ENCODE measurements at regions not wholly inside any gene's neighbourhood (a gene's known extent, or its start where the extent isn't known, plus 50 kb on each side); places are given as distances from the start of the nearest gene placed in this dataset.

DNA sequence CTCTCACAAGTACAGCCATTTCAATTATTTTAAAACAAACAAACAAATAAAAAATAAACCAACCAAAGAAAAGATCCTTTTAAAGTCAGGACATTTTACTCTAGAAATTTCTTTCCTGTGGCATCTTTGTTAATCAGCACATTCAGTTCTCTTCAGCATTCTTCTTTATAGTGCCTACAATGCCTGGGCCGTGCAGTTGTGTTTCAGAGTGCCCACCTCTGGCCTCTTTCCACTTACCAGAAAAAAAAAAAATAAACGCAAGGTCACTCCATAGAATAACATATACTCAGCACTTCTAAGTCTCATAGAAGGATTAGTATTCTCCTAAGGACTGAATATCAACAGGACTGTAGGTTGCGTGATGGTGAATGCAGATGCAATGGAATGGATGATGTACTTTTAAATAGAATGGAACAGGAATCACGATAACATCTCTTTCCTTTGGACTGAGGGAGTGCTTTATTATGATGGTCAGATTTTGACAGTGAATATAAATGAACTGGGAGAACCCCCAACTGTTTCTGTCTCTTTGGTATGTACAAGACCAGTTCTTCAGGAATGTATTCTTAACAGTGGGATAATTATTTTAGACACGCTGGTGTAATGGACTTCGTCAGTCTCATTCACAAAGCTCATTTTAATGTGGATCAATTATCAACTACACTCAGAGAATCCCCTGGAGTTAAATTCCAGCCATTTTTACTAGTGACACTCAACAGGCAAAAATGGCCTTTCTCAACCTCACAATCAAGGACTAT lies 125.0 kb upstream of the NBEA start:
- DNase-seq (ENCODE audit: low spot score), result no peak

DNA sequence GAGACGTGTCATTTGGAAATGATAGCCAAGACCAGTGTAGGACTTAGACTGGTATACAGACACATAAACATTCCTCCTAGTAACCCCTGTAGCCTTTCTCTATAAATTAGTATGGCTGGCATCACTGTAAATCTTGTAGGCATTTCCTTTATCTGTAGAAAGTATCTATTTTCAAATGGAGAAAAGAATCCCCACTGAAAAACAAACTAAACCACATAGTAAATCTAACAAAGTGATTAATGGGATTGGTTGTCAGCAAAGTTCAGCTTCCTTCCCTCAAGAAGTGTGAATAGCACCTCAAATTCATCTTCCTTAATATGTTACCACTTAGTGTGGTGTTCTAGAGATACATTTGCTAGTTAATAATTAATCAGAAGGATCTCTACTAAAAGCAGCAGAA lies 119.4 kb upstream of the NBEA start:
- no peak for DNase-seq (ENCODE audit: low spot score)

DNA sequence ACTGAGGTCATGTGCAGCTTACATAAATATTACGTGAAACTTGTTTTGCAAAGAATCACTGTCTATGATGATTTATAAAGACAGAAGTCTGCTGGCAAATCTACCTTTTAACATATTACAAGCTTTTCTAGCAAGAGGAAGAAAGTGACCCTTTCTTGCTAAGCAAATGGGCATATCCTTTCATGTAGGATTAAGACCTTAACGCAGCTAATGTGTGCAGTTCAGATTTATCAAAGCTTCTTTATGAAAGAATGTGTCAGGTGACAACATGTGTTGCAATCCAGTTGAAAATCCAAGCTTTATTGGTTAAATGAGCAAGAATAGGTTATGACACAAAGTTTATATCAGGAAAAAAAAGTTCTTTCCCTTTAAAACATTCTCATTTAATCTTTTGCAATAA lies 115.6 kb upstream of the NBEA start:
- DNase-seq (ENCODE audit: low spot score), result no peak

DNA sequence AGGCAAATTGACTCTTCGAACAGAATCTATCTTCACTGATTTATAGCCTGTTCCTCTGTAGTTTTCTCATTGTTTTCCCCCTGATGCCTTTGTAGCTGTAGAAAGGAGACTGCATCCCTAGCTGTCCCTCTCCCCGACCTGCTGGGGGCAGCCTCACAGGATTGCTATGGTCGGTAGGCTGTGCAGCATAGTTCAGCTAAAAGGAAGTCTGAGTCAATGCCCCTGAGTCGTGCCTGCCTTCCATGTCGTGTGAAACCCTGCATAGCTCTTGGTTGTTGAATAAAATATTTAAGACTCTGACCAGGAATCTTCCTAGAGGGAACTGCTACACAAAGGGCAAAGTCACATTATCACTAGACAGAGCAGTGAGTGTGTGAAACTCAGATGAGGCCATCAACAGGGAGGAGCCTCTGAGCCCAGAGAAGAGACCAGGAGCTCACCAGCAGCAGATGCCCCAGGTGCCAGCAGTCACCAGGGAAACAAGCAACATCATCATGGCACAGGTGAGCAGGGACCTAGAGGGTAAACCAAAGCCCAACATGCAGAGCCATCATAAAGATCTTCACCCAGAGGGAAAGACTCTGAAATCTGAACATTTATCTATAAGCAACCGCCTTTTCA lies 108.4 kb upstream of the NBEA start:
- DNase-seq (ENCODE audit: low spot score), result no peak

DNA sequence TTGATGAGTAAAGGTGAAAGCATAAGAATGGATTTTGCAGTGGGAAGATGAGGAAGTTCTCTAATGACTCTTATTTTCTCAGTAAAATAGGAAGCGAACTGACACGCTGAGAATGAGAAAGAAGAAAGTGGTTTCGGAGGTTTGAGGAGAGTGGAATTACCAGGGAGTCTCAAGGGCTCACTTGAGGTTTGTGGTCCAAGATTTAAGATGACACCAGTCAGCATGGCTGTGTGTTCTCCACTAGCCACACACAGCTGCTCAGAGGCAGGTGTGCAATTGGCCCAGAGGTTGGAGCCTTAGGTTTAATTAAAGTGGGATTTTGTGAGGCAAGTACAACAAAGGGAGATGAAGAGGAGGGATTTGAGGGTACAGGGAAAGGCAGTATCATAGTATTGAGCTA lies 99.6 kb upstream of the NBEA start:
- no peak for DNase-seq (ENCODE audit: low spot score)

DNA sequence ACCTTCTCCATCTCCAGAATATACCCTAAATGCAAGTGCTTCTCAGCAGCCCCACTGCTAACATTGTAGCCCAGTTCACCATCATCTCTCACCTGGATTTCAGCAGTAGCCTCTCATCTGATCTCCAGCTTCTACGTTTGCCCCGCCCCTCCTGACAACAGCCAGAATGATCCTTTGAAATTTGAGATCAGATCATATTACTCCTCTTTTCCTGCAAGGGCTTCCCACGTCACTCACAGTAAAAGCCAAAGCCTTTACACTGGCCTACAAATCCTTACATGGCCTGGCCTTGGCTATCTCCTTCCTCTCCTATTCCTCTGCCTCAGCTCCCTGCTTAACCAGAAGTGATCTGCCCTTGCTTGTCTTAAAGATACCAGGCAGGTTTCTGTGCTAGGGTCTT lies 94.3 kb upstream of the NBEA start:
- DNase-seq (ENCODE audit: low spot score), result no peak

DNA sequence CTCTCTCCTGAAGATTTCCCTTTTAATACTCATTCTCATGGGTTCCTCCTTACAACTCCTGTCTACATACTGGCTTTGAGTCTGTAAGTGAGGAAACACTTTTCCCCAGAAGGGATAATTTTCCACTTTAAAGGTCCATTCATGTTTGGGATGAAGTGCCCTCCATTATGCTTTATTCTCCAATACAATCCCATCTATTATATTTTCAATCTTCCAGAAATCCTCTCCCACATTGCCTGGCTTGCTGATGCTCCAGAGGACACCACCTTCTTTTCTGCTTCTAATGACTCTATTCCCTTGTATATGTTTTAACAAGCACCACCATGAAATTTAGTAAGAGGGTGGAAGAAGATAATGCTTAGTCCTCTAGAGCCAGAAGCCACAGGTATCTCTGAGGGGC lies 92.7 kb upstream of the NBEA start:
- DNase-seq (ENCODE audit: low spot score), result no peak

DNA sequence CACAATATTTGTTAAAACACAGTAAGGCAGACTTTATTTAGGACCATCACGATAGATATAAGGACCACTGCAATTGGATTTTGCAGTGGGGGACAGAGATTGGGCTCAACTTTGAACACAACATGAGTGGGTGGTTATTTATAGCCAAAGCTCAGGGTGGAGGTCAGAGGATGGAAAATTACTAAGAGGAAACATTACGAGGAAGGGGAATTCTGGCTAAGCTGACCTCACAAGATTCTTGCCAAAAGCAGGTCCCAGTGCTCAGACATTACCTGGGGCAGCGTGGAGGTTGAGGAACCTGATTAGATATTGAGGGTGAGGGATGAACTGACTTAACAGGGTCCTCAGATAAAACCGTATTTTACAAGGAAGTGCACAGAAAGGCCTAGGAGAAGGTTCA lies 88.9 kb upstream of the NBEA start:
- no peak for DNase-seq (ENCODE audit: low spot score)

DNA sequence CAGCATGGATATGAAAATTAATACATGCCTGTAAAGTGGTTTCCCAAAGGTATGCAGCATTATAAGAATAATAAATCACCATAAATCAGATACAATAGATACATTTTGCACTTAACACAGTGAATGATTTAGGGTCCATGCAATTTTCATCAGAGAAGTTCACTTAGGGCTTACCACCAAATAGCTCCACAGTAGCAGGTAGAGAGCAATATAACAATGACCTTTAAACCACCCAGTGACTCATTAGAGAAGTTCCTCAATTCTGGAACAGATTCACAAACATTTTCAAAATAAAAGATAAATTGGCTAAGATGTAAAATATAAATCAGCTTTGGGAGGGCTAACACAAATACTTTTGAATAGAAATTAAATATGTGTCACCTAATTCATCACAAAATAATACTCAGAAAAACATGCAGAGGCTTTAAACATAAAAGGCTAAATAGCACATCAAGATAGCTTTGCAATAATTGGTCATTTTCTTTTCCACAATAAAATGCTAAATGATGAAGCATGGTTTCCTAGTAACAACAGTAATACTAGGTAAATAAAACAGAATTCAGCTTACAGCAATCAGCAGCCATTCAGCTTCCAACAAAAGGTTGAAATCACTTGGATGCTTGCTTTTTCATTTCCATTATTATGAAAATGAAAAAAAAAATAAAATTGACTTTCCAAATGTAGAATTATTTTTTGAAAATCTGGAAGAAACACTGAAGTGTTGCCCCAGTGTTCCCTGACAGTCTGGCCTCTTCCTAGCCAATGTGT lies 84.3 kb upstream of the NBEA start:
- no peak for DNase-seq (ENCODE audit: low spot score)

DNA sequence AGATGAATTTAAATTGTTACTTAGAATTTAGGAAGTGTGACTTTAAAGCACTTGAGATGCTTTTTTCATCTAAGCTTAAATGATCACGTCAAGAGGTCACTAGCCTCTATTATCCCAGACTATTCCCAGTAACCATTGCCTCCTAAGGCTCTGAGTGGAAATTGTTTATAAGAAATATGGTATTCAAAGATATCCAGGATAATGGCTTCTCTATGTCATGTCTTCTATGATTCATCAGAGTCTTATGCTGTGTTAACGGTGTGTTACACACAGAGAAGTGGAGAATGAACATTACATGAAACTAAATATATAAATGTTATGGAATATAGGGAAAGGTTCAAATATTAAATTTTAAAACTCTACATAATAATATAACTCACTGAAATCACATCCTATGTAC lies 79.8 kb upstream of the NBEA start:
- no peak for DNase-seq (ENCODE audit: low spot score)

DNA sequence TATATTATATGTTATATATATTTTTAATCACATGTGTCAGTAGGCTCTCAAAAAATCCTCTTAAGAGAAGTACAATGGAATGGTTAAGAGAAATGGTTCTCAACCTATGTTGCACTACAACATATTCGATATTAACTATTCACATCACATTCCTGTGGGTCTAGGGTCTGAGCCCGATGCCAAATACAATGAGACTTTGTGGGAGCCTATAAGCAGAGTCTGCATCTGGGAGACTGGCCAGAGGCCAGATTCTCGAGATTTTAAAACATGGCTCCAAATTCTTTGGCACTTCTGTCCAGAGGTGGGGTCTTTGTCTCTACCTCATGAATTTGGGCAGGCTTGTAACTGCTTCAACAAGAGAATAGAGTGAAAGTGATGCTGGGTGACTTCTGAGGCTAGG lies 79.4 kb upstream of the NBEA start:
- no peak for DNase-seq (ENCODE audit: low spot score)

DNA sequence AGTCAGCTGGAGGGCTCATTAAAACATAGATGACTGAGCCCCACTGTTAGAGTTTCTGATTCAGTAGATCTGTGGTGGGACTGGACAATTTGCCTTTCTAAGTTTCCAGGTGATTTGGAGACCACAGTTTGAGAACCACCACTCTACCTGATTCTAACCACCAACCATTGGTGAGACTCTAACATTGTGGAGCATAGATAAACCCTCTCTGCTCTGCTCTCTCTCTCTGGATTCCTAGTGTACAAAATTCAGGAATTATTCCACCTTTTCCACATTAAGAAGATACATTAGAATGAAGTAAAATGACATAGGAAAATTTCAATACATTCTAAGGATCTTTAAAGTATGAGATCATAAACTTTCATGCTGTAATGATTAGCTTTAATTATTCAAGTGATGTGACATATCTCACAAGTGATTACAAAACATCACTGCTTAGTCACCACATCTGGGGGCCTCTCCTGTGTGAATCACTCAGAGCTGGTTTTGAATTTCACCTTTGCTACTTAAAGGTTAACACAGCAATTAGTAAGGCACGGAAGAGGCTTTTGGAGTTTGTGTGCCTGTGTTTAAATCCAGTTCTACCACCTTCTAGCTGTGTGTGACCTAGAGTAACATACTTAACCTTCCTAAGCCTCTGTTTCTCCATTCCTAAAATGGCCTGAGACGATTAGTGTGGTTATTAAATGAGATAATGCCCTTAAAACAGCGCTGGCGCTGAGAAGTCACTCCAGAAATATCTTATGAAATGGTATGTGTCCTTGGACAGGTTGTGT lies 78.5 kb upstream of the NBEA start:
- DNase-seq (ENCODE audit: low spot score), result no peak

DNA sequence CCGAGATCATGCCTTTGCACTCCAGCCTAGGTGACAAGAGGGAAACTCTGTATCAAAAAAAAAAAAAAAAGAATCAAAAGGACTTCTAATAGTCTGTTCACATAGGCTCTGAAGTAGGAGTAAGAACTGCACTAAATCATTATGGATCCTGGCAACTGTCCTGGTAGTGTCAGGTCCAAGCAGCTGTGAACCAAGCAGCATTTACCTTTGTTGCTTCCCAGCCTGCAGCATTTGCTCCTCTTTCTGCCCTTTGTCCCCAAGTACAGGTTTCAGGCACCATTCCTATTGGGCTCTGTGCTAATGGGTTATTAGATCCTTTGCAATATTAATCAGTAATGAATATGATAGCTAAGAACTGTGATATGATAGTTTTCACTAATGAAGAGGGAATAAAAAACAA lies 77.4 kb upstream of the NBEA start:
- DNase-seq (ENCODE audit: low spot score), result no peak

DNA sequence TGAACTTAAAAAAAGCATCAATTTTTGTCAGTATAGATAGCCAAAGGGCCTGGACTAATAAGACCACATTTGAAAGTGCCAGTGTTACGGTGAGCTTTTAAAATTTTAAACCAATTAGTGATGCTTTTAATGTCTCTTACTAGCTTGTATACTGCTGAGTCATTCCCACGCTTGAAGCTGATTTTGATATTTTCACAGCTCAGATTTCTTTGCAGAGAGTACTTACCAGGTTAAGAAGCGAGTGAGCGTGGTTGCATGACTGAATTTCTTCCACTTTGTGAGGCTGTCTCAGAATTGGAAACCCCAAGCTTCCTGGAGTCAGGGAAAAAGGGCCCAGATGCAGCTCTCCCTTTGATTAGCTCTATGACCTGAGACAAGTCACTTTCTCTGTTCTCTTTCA lies 74.5 kb upstream of the NBEA start:
- no peak for DNase-seq (ENCODE audit: low spot score)

DNA sequence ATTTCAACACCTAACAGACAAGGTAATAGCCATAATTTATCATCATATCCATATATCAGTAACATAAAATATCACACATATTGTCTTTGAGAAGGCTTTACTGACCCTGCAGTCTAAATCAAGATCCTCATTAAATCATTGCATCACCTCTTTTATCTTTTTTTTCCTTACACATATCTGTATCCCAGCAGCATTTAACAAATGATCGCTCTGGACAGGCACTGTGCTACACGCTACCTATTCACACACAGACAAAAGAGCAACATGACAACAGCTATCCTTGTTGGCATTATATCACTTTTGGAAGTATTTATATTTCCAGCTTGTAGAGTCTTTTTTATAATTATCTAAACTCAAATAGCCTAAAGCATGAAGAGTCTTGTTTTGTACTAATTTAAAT lies 73.3 kb upstream of the NBEA start:
- DNase-seq (ENCODE audit: low spot score), result no peak

DNA sequence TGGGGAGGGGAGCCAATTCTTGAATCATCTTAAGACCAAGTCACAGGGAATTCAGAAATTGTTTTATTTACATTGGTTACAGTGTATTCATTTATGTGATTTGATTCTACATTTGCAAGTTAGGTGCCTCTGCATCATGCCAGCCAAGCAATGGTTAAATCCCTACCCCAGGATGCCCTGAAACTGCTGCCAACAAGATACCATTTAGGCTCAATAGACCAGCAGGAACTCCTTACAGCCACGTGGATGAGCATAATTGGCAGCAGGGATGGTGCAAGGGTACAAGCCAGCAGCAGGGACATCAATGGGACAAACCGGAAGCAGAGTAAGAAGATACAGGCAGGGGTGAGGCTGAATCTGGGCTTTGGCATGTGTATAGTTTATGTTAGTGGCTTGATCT lies 72.4 kb upstream of the NBEA start:
- DNase-seq (ENCODE audit: low spot score), result no peak

DNA sequence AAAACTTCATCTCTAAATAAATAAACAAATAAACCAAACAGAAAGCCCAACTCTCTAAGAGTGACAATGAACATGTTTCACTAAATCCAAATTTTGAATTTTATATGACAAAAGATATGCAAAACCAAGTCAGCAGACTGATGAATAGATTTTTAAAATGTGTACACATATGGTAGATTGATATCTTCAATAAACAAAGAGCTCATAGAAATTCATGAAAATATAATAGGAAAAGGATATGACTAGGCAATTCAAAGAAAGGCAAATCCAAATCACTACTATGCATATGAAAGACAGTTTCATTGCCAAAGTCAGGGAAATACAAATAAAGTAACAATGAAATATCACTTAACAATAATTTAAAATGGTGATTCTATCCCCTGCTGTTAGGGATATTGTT lies 63.7 kb upstream of the NBEA start:
- no peak for DNase-seq (ENCODE audit: low spot score)

DNA sequence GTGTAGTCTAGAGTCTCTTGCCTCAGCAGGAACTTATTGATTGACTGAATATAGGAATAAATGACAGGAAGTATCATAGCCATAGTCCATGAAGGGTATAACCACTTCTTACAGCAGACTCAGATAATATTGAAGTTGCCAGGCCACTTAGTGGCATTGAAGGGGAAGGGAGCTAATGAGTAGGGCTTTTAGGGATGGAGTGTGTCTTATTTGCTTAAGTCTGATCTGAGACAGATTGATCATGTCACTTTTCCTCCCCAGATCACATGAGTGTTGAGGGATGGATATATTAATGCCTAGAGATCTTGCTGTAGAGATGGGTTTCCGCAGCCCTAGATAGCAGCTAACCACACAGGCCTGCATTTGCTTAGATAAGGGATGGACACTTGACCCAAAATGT lies 62.2 kb upstream of the NBEA start:
- no peak for DNase-seq (ENCODE audit: low spot score)

DNA sequence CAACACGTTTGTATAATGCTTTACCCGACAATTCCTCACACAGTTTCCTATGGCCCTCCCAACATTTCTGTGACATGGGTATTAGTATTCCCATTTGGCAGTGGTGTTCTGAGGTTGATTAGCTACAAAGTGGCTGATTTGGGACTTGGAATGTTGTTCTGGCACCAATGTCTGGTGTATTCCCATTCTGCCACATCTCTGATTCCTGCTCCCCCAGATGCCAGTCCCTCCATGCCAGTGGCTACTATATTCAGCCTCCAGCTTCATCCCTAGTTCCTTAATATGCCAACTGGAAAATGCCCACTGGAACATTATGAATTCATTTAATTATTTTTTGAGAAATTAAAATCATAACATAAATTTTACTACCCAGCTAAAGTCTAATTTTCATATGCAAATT lies 60.6 kb upstream of the NBEA start:
- no peak for DNase-seq (ENCODE audit: low spot score)

DNA sequence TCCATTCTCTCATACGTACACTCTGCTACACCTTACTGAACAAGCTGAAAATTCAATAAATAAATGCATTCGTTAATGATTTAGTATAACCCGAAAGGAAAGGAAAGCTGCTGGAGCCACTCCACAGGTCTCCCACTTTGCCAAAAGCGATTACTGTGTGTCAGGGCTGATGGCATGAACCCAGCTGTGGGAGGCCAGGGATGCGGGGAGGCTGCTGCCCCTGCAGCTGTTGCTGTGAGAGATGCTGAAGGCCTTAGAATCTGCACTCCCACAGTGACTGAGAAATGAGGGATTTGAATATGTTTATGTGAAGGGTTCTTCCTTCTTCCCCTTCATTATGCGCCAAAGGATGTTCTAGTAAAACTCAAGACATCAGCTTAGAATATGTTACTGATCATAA lies 58.7 kb upstream of the NBEA start:
- DNase-seq (ENCODE audit: low spot score), result no peak

DNA sequence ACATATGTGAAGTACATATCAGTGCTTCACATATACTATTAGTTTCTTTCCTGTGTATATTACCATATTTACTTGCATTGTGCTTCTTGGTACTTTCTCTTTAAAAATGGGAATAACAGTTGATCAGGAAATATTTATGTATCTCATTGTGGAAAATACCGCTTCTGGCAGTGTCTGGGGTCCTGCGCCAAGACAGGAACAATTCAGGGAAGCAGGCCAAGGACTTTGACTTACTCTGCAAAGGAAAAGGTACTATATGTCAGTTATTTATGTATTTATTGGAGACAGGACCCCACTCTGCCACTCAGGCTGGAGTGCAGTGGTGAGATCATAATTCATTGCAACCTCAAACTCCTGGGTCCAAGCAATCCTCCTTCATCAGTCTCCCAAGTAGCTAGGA lies 57.7 kb upstream of the NBEA start:
- DNase-seq (ENCODE audit: low spot score), result no peak

DNA sequence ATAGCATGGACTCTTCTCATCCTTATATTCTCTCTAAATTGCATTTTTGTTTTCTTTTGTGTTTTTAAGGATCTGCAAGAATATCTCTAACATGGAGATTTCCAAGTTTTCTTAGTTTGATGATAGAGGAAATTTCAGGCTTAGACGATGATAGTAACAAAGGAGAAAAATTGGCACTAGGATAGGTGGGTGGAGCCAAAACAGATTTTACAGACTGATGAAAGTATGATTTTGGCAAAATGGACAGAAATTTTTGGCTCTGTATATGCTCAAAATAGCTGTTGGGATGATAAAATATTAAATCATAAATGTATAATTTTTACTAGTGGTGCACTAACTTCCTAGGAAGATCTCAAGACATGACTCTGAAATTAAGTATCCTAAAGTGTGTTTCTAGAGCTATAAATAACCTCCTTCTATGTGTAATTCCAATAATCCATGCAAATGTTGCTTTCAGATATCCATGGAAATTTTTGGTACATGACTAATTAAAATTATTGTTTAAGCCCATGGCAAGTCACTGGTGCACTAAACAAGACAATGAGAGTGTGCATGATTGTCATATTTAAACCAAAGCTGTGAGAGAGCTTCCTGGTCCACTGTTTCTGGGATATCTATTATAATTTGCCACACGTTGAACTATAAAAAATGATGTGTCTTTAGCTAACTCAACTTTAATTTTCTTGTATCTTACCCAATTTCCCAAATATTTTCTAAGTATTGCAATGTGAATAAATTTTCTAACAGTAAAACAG lies 55.8 kb upstream of the NBEA start:
- no peak for DNase-seq (ENCODE audit: low spot score)
